ENCODE measurements at regions not wholly inside any gene's neighbourhood (a gene's known extent, or its start where the extent isn't known, plus 50 kb on each side); places are given as distances from the start of the nearest gene placed in this dataset.

- Histone ChIP-seq H3K27me3 (no peaks in the 10 kb centered on the region), H3K4me1 (no peaks in the 10 kb centered on the region), H3K9me3 (no peaks in the 10 kb centered on the region), H3K36me3 (no peaks in the 10 kb centered on the region), H3K4me3 (no peak overlapping the region), H3K27ac (no peak overlapping the region)
- TF ChIP-seq CTCF (IDR thresholded peaks at IDR 0.05) = no peak
- no peak for DNase-seq (ENCODE audit: low spot score)
Observed at GRCh38 chr1:80994038-80994437, 806.7 kb upstream of the ADGRL2 start.

- no peak for TF ChIP-seq CTCF (IDR thresholded peaks at IDR 0.05)
- Histone ChIP-seq H3K9me3 (no peaks in the 10 kb centered on the region), H3K36me3 (no peaks in the 10 kb centered on the region), H3K27ac (no peak overlapping the region), H3K27me3 (no peaks in the 10 kb centered on the region), H3K4me1 (no peaks in the 10 kb centered on the region), H3K4me3 (no peak overlapping the region)
- no peak for DNase-seq (ENCODE audit: low spot score)
Observed at GRCh38 chr1:80993154-80993980, 807.4 kb upstream of the ADGRL2 start.

- no peaks in the 10 kb centered on the region for H3K36me3 ChIP-seq
- no peaks in the 10 kb centered on the region for H3K27me3 ChIP-seq
- H3K27ac ChIP-seq = no peak overlapping the region
- H3K4me3 ChIP-seq = no peak overlapping the region
- H3K4me1 ChIP-seq = no peaks in the 10 kb centered on the region
- H3K9me3 ChIP-seq = no peaks in the 10 kb centered on the region
- no peak for TF ChIP-seq CTCF (IDR thresholded peaks at IDR 0.05)
- no peak for DNase-seq (ENCODE audit: low spot score)
Observed at GRCh38 chr1:80989455-80989854, 811.3 kb upstream of the ADGRL2 start.

- no peaks in the 10 kb centered on the region for H3K4me1 ChIP-seq
- H3K36me3 ChIP-seq = no peaks in the 10 kb centered on the region
- H3K4me3 ChIP-seq = no peak overlapping the region
- H3K27ac ChIP-seq = no peak overlapping the region
- H3K9me3 ChIP-seq = no peaks in the 10 kb centered on the region
- no peak for TF ChIP-seq CTCF (IDR thresholded peaks at IDR 0.05)
- H3K27me3 ChIP-seq = no peaks in the 10 kb centered on the region
- no peak for DNase-seq (ENCODE audit: low spot score)
Observed at GRCh38 chr1:80988926-80989325, 811.8 kb upstream of the ADGRL2 start.

GRCh38 chr1:80987824-80988223 lies 812.9 kb upstream of the ADGRL2 start:
- H3K27me3 ChIP-seq = no peaks in the 10 kb centered on the region
- H3K4me3 ChIP-seq = no peak overlapping the region
- H3K4me1 ChIP-seq = no peaks in the 10 kb centered on the region
- DNase-seq (ENCODE audit: low spot score) = no peak
- H3K27ac ChIP-seq = no peak overlapping the region
- H3K9me3 ChIP-seq = no peaks in the 10 kb centered on the region
- H3K36me3 ChIP-seq = no peaks in the 10 kb centered on the region
- TF ChIP-seq CTCF (IDR thresholded peaks at IDR 0.05) = no peak

- DNase-seq (ENCODE audit: low spot score) = no peak
- no peaks in the 10 kb centered on the region for H3K9me3 ChIP-seq
- H3K27me3 ChIP-seq = no peaks in the 10 kb centered on the region
- no peak overlapping the region for H3K27ac ChIP-seq
- TF ChIP-seq CTCF (IDR thresholded peaks at IDR 0.05) = no peak
- H3K4me3 ChIP-seq = no peak overlapping the region
- H3K4me1 ChIP-seq = no peaks in the 10 kb centered on the region
- H3K36me3 ChIP-seq = no peaks in the 10 kb centered on the region
Observed at GRCh38 chr1:80987106-80987505, 813.6 kb upstream of the ADGRL2 start.

Data from right atrium auricular region (tissue), 2 donors.